ENCODE measurements at regions not wholly inside any gene's neighbourhood (a gene's known extent, or its start where the extent isn't known, plus 50 kb on each side); places are given as distances from the start of the nearest gene placed in this dataset.

GRCh38 chr3:106215047-106215446 lies 346.2 kb upstream of the CBLB start:
- no peak overlapping the region for H3K4me3 ChIP-seq (ENCODE audit: low read depth, low read length)
- in situ Hi-C loops (cut with HindIII; ENCODE audit: low sequenced_read_pairs), result no loop called here
- no peak for TF ChIP-seq CTCF (IDR thresholded peaks at IDR 0.05; ENCODE audit: low read depth, low read length)
- DNase-seq (ENCODE audit: low read depth, low spot score), result peak; percentile 74

- H3K4me3 ChIP-seq (ENCODE audit: low read depth, low read length), result no peak overlapping the region
These were observed 348.9 kb upstream of the CBLB start for GRCh38 chr3:106217745-106218144.

GRCh38 chr3:106227068-106227467 lies 358.3 kb upstream of the CBLB start:
- in situ Hi-C loops (cut with HindIII; ENCODE audit: low sequenced_read_pairs), result no loop called here
- no peak for TF ChIP-seq CTCF (IDR thresholded peaks at IDR 0.05; ENCODE audit: low read depth, low read length)
- DNase-seq (ENCODE audit: low read depth, low spot score), result no peak
- H3K4me3 ChIP-seq (ENCODE audit: low read depth, low read length), result no peak overlapping the region

More at GRCh38 chr3:106217745-106218144, 348.9 kb upstream of the CBLB start:
- no peak for DNase-seq (ENCODE audit: low read depth, low spot score)
- in situ Hi-C loops (cut with HindIII; ENCODE audit: low sequenced_read_pairs), result no loop called here
- TF ChIP-seq CTCF (IDR thresholded peaks at IDR 0.05; ENCODE audit: low read depth, low read length), result no peak

- no peak for DNase-seq (ENCODE audit: low read depth, low spot score)
- in situ Hi-C loops (cut with HindIII; ENCODE audit: low sequenced_read_pairs), result no loop called here
- TF ChIP-seq CTCF (IDR thresholded peaks at IDR 0.05; ENCODE audit: low read depth, low read length), result no peak
- H3K4me3 ChIP-seq (ENCODE audit: low read depth, low read length), result no peak overlapping the region
These were observed 359.5 kb upstream of the CBLB start for GRCh38 chr3:106228271-106228670.

- DNase-seq (ENCODE audit: low read depth, low spot score), result no peak
- TF ChIP-seq CTCF (IDR thresholded peaks at IDR 0.05; ENCODE audit: low read depth, low read length), result no peak
- in situ Hi-C loops (cut with HindIII; ENCODE audit: low sequenced_read_pairs), result no loop called here
- H3K4me3 ChIP-seq (ENCODE audit: low read depth, low read length), result no peak overlapping the region
These were observed 360.9 kb upstream of the CBLB start for GRCh38 chr3:106229495-106230278.

DNA sequence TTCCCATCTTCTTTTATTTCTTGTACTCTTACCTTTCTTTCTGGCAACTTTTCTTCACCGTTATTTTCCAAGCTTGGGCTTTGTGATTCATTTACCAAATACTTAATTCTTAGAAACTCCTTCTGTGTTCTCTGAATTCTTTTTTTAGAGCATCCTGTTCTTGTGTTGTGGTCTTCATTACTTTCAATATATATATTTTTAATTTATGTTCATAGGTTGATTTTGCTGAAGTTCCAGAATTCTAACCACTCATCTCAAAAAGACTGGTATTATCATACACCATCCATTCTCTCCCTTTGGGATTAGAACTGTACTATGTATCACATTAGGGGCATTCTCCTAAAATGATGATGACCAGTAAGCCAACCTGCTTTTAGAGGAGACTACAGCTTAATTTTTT lies 362.3 kb upstream of the CBLB start:
- in situ Hi-C loops (cut with HindIII; ENCODE audit: low sequenced_read_pairs), result no loop called here
- no peak for DNase-seq (ENCODE audit: low read depth, low spot score)
- H3K4me3 ChIP-seq (ENCODE audit: low read depth, low read length), result no peak overlapping the region
- TF ChIP-seq CTCF (IDR thresholded peaks at IDR 0.05; ENCODE audit: low read depth, low read length), result no peak
